ENCODE measurements at regions not wholly inside any gene's neighbourhood (a gene's known extent, or its start where the extent isn't known, plus 50 kb on each side); places are given as distances from the start of the nearest gene placed in this dataset.

- Histone ChIP-seq H3K27ac (no peak overlapping the region), H3K36me3 (no peaks in the 10 kb centered on the region), H3K4me1 (no peaks in the 10 kb centered on the region), H3K9me3 (no peaks in the 10 kb centered on the region), H3K27me3 (no peaks in the 10 kb centered on the region), H3K4me3 (no peak overlapping the region)
- no peak for TF ChIP-seq POLR2AphosphoS5 (IDR thresholded peaks at IDR 0.05)
- no peak for TF ChIP-seq EP300 (IDR thresholded peaks at IDR 0.05; ENCODE audit: low read depth)
- TF ChIP-seq CTCF (IDR thresholded peaks at IDR 0.05), result no peak
- no peak for TF ChIP-seq POLR2A (IDR thresholded peaks at IDR 0.05)
- intact Hi-C loops (cut with DNase I; ENCODE audit: low total_unique reads) (no loop called here), in situ Hi-C loops (cut with MboI; ENCODE audit: low pct_ligation_motif_present in 1 of 4, low pct_unique_long_range_greater_than_20kb in 1 of 4, low sequenced_read_pairs in 3 of 4) (no loop called here)
- DNase-seq, result no peak
- WGBS, 2 donors (ENCODE audit: low coverage in 1 of 2), result 59 to 64% methylated on average over 2 of the region's 2 CpGs
Observed at GRCh38 chr3:95899911-95900310, 914.5 kb upstream of the EPHA6 start.

- intact Hi-C loops (cut with DNase I; ENCODE audit: low total_unique reads), result no loop called here
- H3K4me1 ChIP-seq, result no peaks in the 10 kb centered on the region
- no peaks in the 10 kb centered on the region for H3K36me3 ChIP-seq
- H3K27me3 ChIP-seq, result no peaks in the 10 kb centered on the region
- TF ChIP-seq POLR2A (IDR thresholded peaks at IDR 0.05) (no peak), CTCF (IDR thresholded peaks at IDR 0.05) (no peak), POLR2AphosphoS5 (IDR thresholded peaks at IDR 0.05) (no peak), EP300 (IDR thresholded peaks at IDR 0.05; ENCODE audit: low read depth) (no peak)
- no peak overlapping the region for H3K27ac ChIP-seq
- no peak for DNase-seq
- no peak overlapping the region for H3K4me3 ChIP-seq
- no peaks in the 10 kb centered on the region for H3K9me3 ChIP-seq
- in situ Hi-C loops (cut with MboI; ENCODE audit: low pct_ligation_motif_present in 1 of 4, low pct_unique_long_range_greater_than_20kb in 1 of 4, low sequenced_read_pairs in 3 of 4), result no loop called here
Observed at GRCh38 chr3:95901948-95902347, 912.4 kb upstream of the EPHA6 start.

GRCh38 chr3:95905182-95905581 lies 909.2 kb upstream of the EPHA6 start:
- intact Hi-C loops (cut with DNase I; ENCODE audit: low total_unique reads), result no loop called here
- no peak overlapping the region for H3K4me3 ChIP-seq
- no peak overlapping the region for H3K27ac ChIP-seq
- WGBS, 2 donors (ENCODE audit: low coverage in 1 of 2), result 67 to 70% methylated on average over 1 of the region's 1 CpG
- no peaks in the 10 kb centered on the region for H3K4me1 ChIP-seq
- DNase-seq, result no peak
- in situ Hi-C loops (cut with MboI; ENCODE audit: low pct_ligation_motif_present in 1 of 4, low pct_unique_long_range_greater_than_20kb in 1 of 4, low sequenced_read_pairs in 3 of 4), result no loop called here
- no peaks in the 10 kb centered on the region for H3K36me3 ChIP-seq
- H3K27me3 ChIP-seq, result no peaks in the 10 kb centered on the region
- TF ChIP-seq EP300 (IDR thresholded peaks at IDR 0.05; ENCODE audit: low read depth), result no peak
- TF ChIP-seq CTCF (IDR thresholded peaks at IDR 0.05), result no peak
- TF ChIP-seq POLR2A (IDR thresholded peaks at IDR 0.05), result no peak
- TF ChIP-seq POLR2AphosphoS5 (IDR thresholded peaks at IDR 0.05), result no peak
- H3K9me3 ChIP-seq, result no peaks in the 10 kb centered on the region

- H3K27me3 ChIP-seq, result no peaks in the 10 kb centered on the region
- H3K4me1 ChIP-seq, result no peaks in the 10 kb centered on the region
- H3K4me3 ChIP-seq, result no peak overlapping the region
- in situ Hi-C loops (cut with MboI; ENCODE audit: low pct_ligation_motif_present in 1 of 4, low pct_unique_long_range_greater_than_20kb in 1 of 4, low sequenced_read_pairs in 3 of 4) (no loop called here), intact Hi-C loops (cut with DNase I; ENCODE audit: low total_unique reads) (no loop called here)
- WGBS, 2 donors (ENCODE audit: low coverage in 1 of 2), result 63% methylated on average over 1 of the region's 1 CpG; no CpG with 5 or more reads in 1 of the 2 donors
- H3K9me3 ChIP-seq, result no peaks in the 10 kb centered on the region
- H3K36me3 ChIP-seq, result no peaks in the 10 kb centered on the region
- H3K27ac ChIP-seq, result no peak overlapping the region
- TF ChIP-seq EP300 (IDR thresholded peaks at IDR 0.05; ENCODE audit: low read depth), result no peak
- DNase-seq, result no peak
Observed at GRCh38 chr3:95911767-95912166, 902.6 kb upstream of the EPHA6 start.

- Histone ChIP-seq H3K9me3 (no peaks in the 10 kb centered on the region), H3K4me3 (no peak overlapping the region), H3K36me3 (no peaks in the 10 kb centered on the region), H3K4me1 (peaks cover 0 to 3% (median 0%) of the 10 kb centered on the region in 4 donors), H3K27ac (peak overlapping the region in 3 of 4 donors; percentile 60 to 65 (median 63)), H3K27me3 (no peaks in the 10 kb centered on the region)
- in situ Hi-C loops (cut with MboI; ENCODE audit: low pct_ligation_motif_present in 1 of 4, low pct_unique_long_range_greater_than_20kb in 1 of 4, low sequenced_read_pairs in 3 of 4) (no loop called here), intact Hi-C loops (cut with DNase I; ENCODE audit: low total_unique reads) (no loop called here)
- TF ChIP-seq POLR2AphosphoS5 (IDR thresholded peaks at IDR 0.05) (peak in 2 of 3 donors; percentile 26 to 64), CTCF (IDR thresholded peaks at IDR 0.05) (no peak)
- no peak for DNase-seq
- 54 to 66% methylated on average over 3 of the region's 3 CpGs for WGBS, 2 donors (ENCODE audit: low coverage in 1 of 2)
Observed at GRCh38 chr3:95923496-95924210, 890.7 kb upstream of the EPHA6 start.

Data from transverse colon (tissue), 4 donors.